ENCODE measurements at regions not wholly inside any gene's neighbourhood (a gene's known extent, or its start where the extent isn't known, plus 50 kb on each side); places are given as distances from the start of the nearest gene placed in this dataset.

DNA sequence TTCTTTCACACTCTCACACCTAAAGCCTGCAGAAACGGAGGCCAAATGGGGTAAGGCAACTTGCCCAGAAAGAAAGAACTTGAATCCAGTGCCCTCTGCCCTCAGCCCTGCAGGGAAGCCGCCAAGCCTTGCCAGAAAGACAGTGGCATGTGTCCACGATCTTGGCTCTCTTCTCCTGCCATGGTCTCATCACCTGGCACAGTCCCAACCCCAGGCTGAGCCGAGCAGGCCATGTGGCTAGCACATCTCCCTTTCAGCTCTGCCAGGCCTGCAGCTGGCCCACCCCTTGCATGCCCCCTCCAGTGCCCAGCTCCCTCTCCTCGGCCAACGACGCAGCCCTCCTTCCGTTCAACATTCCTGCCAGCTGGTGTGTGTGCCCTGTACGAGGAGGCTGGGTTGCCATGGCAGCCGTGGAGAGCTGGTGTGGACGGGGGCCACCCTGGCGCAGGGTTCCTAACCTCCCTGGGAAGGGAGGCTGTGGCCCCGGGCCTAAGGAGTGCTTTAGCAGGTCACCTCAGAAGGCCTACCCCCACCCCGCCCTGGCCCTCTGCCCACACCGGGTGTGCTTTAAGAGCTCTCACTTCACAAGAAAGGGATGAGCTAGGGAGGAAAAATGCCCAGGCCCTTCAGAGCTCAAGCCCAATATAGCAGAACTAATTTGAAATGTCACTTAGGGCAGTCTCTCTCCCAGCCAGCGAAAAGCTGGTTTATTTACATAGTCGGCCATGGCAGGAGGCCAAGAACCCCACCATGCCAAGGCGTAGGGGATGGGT lies 73.0 kb upstream of the PJA1 start:
- Histone ChIP-seq H3K4me1 (no peaks in the 10 kb centered on the region), H3K36me3 (replicated peaks in 1 of 2; ENCODE audit: insufficient read depth in 1 of 2, low read depth in 2 of 2) (no peaks in the 10 kb centered on the region), H3K27ac (no peak overlapping the region), H3K27me3 (no peaks in the 10 kb centered on the region), H3K9me3 (no peaks in the 10 kb centered on the region), H3K4me3 (no peak overlapping the region)
- WGBS, 2 donors: 71 to 76% methylated on average over 3 to 6 of the region's 18 CpGs
- DNase-seq: peak in 2 of 4 donors; percentile 3 to 19
- TF ChIP-seq, protein P1, sequence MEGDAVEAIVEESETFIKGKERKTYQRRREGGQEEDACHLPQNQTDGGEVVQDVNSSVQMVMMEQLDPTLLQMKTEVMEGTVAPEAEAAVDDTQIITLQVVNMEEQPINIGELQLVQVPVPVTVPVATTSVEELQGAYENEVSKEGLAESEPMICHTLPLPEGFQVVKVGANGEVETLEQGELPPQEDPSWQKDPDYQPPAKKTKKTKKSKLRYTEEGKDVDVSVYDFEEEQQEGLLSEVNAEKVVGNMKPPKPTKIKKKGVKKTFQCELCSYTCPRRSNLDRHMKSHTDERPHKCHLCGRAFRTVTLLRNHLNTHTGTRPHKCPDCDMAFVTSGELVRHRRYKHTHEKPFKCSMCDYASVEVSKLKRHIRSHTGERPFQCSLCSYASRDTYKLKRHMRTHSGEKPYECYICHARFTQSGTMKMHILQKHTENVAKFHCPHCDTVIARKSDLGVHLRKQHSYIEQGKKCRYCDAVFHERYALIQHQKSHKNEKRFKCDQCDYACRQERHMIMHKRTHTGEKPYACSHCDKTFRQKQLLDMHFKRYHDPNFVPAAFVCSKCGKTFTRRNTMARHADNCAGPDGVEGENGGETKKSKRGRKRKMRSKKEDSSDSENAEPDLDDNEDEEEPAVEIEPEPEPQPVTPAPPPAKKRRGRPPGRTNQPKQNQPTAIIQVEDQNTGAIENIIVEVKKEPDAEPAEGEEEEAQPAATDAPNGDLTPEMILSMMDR (IDR thresholded peaks at IDR 0.05): no peak
- no peak for TF ChIP-seq POLR2A (IDR thresholded peaks at IDR 0.05)
- ATAC-seq: no peak
- intact Hi-C loops (cut with DNase I): no loop called here

DNA sequence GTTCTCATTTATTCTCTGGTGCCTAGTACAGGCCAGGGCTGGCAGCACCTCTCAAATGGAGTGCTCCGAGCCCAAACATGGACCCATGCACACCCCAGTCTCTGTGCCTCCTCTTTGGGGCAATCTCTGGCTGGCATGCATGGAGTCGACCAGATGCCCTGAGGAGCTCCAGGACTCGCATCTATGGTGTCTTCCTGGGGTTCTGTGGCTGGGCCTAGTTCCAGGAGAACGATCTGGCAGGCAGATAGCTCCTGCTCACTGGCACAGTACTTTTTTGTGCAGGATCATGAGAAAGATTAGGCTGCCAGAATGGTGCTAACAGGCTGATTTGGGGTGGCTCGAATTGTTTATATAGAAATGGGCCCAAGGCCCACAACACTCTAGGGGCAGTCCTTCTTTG lies 72.0 kb upstream of the PJA1 start:
- Histone ChIP-seq H3K36me3 (replicated peaks in 1 of 2; ENCODE audit: insufficient read depth in 1 of 2, low read depth in 2 of 2) (no peaks in the 10 kb centered on the region), H3K4me1 (no peaks in the 10 kb centered on the region), H3K27ac (no peak overlapping the region), H3K27me3 (no peaks in the 10 kb centered on the region), H3K4me3 (no peak overlapping the region), H3K9me3 (no peaks in the 10 kb centered on the region)
- WGBS, 2 donors: 72 to 100% methylated on average over 1 to 5 of the region's 5 CpGs
- ATAC-seq: no peak
- intact Hi-C loops (cut with DNase I): no loop called here
- TF ChIP-seq, protein P1 (IDR thresholded peaks at IDR 0.05): no peak
- TF ChIP-seq POLR2A (IDR thresholded peaks at IDR 0.05): no peak
- DNase-seq: no peak

DNA sequence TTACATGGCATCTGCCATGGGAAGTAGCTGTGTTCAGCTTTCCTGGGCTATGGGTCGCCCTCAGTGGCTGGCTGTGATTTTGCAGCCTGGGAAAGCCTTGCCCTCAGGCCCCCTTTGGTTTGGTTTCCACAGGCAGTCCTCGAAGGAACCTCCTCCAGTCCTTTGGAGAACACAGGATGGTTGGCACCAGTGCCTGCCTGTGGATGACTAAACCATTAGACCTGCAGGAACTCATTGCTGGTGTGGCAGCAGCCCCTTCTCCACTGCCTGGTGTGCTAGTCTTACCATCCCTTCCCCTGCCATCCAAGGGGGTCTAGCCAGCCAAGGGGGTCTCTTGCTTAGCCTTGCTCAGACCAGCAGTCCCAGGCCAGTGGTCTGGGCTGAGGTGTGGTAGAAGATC lies 71.4 kb upstream of the PJA1 start:
- H3K4me3 ChIP-seq: no peak overlapping the region
- ATAC-seq (no peak), DNase-seq (no peak)
- WGBS, 2 donors: 85% methylated on average over 2 of the region's 2 CpGs; no CpG with 5 or more reads in 1 of the 2 donors
- H3K36me3 ChIP-seq (replicated peaks in 1 of 2; ENCODE audit: insufficient read depth in 1 of 2, low read depth in 2 of 2): no peaks in the 10 kb centered on the region
- no peak overlapping the region for H3K27ac ChIP-seq
- intact Hi-C loops (cut with DNase I): no loop called here
- H3K27me3 ChIP-seq: no peaks in the 10 kb centered on the region
- H3K9me3 ChIP-seq: no peaks in the 10 kb centered on the region
- no peaks in the 10 kb centered on the region for H3K4me1 ChIP-seq
- TF ChIP-seq POLR2A (IDR thresholded peaks at IDR 0.05): no peak
- TF ChIP-seq, protein P1 (IDR thresholded peaks at IDR 0.05): no peak

DNA sequence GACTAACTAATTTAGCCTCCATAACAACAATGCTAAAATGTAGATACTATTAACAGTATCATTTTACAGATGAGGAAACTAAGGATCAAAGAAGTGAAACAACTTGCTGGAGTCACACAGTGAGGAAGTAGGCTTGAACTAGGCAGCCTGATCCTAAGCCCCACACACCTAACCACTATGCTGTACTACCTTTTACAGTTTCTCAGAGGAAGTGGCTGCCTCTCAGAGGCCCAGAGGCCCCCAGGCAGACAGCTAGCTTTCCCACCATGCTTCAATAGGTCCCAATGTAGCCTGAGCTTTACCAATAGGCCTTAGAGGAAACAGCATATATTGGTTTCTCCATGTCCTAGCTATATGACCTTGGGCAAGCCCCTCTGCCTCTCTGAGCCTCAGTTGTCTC lies 69.4 kb upstream of the PJA1 start:
- H3K36me3 ChIP-seq (replicated peaks in 1 of 2; ENCODE audit: insufficient read depth in 1 of 2, low read depth in 2 of 2): no peaks in the 10 kb centered on the region
- no peak overlapping the region for H3K27ac ChIP-seq
- TF ChIP-seq POLR2A (IDR thresholded peaks at IDR 0.05): no peak
- TF ChIP-seq, protein P1 (IDR thresholded peaks at IDR 0.05): no peak
- no peaks in the 10 kb centered on the region for H3K4me1 ChIP-seq
- DNase-seq (no peak), ATAC-seq (no peak)
- H3K4me3 ChIP-seq: no peak overlapping the region
- intact Hi-C loops (cut with DNase I): no loop called here
- H3K9me3 ChIP-seq: no peaks in the 10 kb centered on the region
- no peaks in the 10 kb centered on the region for H3K27me3 ChIP-seq

DNA sequence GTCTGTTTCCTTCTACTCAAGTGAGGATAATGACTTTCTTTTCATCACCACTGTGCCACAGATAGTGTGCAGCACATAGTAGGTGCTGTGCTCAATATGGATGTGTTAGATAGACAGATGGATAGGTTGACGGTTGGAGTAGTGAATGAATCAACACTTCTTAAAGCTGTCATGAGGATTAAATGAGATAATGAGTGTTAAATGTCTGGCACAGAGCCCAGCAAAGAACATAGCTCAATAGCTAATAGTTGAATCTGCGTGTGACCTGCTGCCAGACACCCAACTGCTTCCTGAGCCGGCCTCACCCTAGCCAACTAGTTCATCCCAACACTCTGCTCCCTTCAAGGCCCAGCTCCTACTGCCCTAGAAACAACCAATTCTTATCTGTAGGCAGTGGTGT lies 67.7 kb upstream of the PJA1 start:
- TF ChIP-seq POLR2A (IDR thresholded peaks at IDR 0.05): no peak
- TF ChIP-seq, protein P1 (IDR thresholded peaks at IDR 0.05): no peak
- ATAC-seq: no peak
- H3K9me3 ChIP-seq: no peaks in the 10 kb centered on the region
- intact Hi-C loops (cut with DNase I): no loop called here
- no peaks in the 10 kb centered on the region for H3K27me3 ChIP-seq
- H3K27ac ChIP-seq: no peak overlapping the region
- H3K4me3 ChIP-seq: no peak overlapping the region
- no peaks in the 10 kb centered on the region for H3K36me3 ChIP-seq (replicated peaks in 1 of 2; ENCODE audit: insufficient read depth in 1 of 2, low read depth in 2 of 2)
- no peaks in the 10 kb centered on the region for H3K4me1 ChIP-seq
- WGBS, 2 donors: 17 to 20% methylated on average over 2 to 3 of the region's 3 CpGs
- no peak for DNase-seq

Data from body of pancreas (tissue), 4 donors.